ENCODE measurements at regions not wholly inside any gene's neighbourhood (a gene's known extent, or its start where the extent isn't known, plus 50 kb on each side); places are given as distances from the start of the nearest gene placed in this dataset.

GRCh38 chrX:40157228-40158035, 59.7 kb upstream of the BCOR start:
- TF ChIP-seq, protein P1, sequence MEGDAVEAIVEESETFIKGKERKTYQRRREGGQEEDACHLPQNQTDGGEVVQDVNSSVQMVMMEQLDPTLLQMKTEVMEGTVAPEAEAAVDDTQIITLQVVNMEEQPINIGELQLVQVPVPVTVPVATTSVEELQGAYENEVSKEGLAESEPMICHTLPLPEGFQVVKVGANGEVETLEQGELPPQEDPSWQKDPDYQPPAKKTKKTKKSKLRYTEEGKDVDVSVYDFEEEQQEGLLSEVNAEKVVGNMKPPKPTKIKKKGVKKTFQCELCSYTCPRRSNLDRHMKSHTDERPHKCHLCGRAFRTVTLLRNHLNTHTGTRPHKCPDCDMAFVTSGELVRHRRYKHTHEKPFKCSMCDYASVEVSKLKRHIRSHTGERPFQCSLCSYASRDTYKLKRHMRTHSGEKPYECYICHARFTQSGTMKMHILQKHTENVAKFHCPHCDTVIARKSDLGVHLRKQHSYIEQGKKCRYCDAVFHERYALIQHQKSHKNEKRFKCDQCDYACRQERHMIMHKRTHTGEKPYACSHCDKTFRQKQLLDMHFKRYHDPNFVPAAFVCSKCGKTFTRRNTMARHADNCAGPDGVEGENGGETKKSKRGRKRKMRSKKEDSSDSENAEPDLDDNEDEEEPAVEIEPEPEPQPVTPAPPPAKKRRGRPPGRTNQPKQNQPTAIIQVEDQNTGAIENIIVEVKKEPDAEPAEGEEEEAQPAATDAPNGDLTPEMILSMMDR (IDR thresholded peaks at IDR 0.05; ENCODE audit: poor library complexity, severe bottlenecking), result no peak
- no peak for TF ChIP-seq RAD21 (conservative IDR thresholded peaks at IDR 0.05)
- no peak for TF ChIP-seq EP300 (conservative IDR thresholded peaks at IDR 0.05; ENCODE audit: poor library complexity, severe bottlenecking)
- no peak for TF ChIP-seq EZH2 (IDR thresholded peaks at IDR 0.05; ENCODE audit: borderline replicate concordance, insufficient read depth, low read length, poor library complexity, severe bottlenecking)
- no peak for TF ChIP-seq MXI1 (conservative IDR thresholded peaks at IDR 0.05; ENCODE audit: poor library complexity, severe bottlenecking)
- no peak for TF ChIP-seq POLR2AphosphoS5 (IDR thresholded peaks at IDR 0.05)
- no peak for TF ChIP-seq TAF1 (IDR thresholded peaks at IDR 0.05; ENCODE audit: low read depth)

Measured in neural cell (in vitro differentiated cells).